ENCODE measurements at regions not wholly inside any gene's neighbourhood (a gene's known extent, or its start where the extent isn't known, plus 50 kb on each side); places are given as distances from the start of the nearest gene placed in this dataset.

- Histone ChIP-seq H2AFZ (ENCODE audit: low read length) (no peak overlapping the region), H2BK120ac (ENCODE audit: low read depth, low read length, poor library complexity, severe bottlenecking) (no peak overlapping the region), H3K23ac (ENCODE audit: insufficient read length, low read depth, low read length) (no peak overlapping the region), H2BK12ac (ENCODE audit: insufficient read length, low read depth, low read length) (no peak overlapping the region), H3K14ac (ENCODE audit: insufficient read depth, low read length) (no peak overlapping the region), H3K9me3 (ENCODE audit: control insufficient read depth, low read depth, low read length) (no peaks in the 10 kb centered on the region), H4K91ac (ENCODE audit: insufficient read length, low read depth, low read length) (no peak overlapping the region), H3K56ac (ENCODE audit: insufficient read length, low read depth, low read length) (no peak overlapping the region), H3K9ac (ENCODE audit: extremely low read depth, insufficient read length, low read length) (no peak overlapping the region), H3K79me1 (ENCODE audit: insufficient read depth, low read depth, low read length, poor library complexity, severe bottlenecking) (no peaks in the 10 kb centered on the region), H3K27me3 (ENCODE audit: insufficient read depth, low read length) (no peaks in the 10 kb centered on the region), H2AK5ac (ENCODE audit: insufficient read length, low read length) (no peak overlapping the region), H3K27ac (ENCODE audit: insufficient read length, low read depth, low read length) (no peak overlapping the region), H4K5ac (ENCODE audit: insufficient read length, low read depth, low read length) (no peak overlapping the region), H3K4ac (ENCODE audit: low read depth, low read length) (no peak overlapping the region), H3T11ph (ENCODE audit: low read length) (no peak overlapping the region), H2BK15ac (ENCODE audit: low read depth, low read length) (no peak overlapping the region), H3K23me2 (ENCODE audit: insufficient read length, low read depth, low read length, poor library complexity, severe bottlenecking) (no peaks in the 10 kb centered on the region), H3K18ac (ENCODE audit: insufficient read length, low read depth, low read length) (no peak overlapping the region), H4K20me1 (ENCODE audit: control insufficient read depth, insufficient read depth, insufficient read length) (no peaks in the 10 kb centered on the region), H3K4me1 (ENCODE audit: insufficient read depth, low read length) (no peaks in the 10 kb centered on the region; the same call in 1 of the 2 replicates), H4K8ac (replicated peaks; ENCODE audit: insufficient read length, low read depth, low read length) (no peak overlapping the region), H3K4me2 (ENCODE audit: insufficient read depth, insufficient read length, low read length) (no peak overlapping the region), H3K79me2 (ENCODE audit: insufficient read depth, low read length) (no peaks in the 10 kb centered on the region), H2BK20ac (ENCODE audit: low read depth, low read length, poor library complexity, severe bottlenecking) (no peak overlapping the region), H2BK5ac (ENCODE audit: insufficient read length, low read length) (no peak overlapping the region)
- Mint-ChIP-seq H3K4me3 (no peak overlapping the region), H3K36me3 (ENCODE audit: insufficient read depth in 1 of 3, low read depth in 3 of 3) (no peaks in the 10 kb centered on the region), H3K4me1 (peaks cover 31 to 43% of the 10 kb centered on the region in 2 experiments), H3K27me3 (ENCODE audit: low read depth) (no peaks in the 10 kb centered on the region), H3K27ac (no peak overlapping the region), H3K9me3 (no peaks in the 10 kb centered on the region)
- WGBS (ENCODE audit: extremely low coverage, insufficient read length, low lambda C conversion rate), result no CpG with 5 or more reads among the region's 2 CpGs
- no peak for TF ChIP-seq CTCF (conservative IDR thresholded peaks at IDR 0.05)
- DNase-seq, result no peak
These were observed 122.9 kb downstream of the NUF2 start for GRCh38 chr1:163444665-163445064.
